BE2C (cell line): ENCODE measurements at regions not wholly inside any gene's neighbourhood (a gene's known extent, or its start where the extent isn't known, plus 50 kb on each side); places are given as distances from the start of the nearest gene placed in this dataset.

ENCODE experiments used
- DNase-seq: peaks from one replicate; pipeline ENCODE4 v3.0.0-alpha.2; 2020
- H3K27me3 ChIP-seq: fragments of 250-450 bp; sonication (Bioruptor Pico); 2 replicates; pipeline ENCODE4 v1.5.1; 2020; ENCODE audit warnings: mild to moderate bottlenecking
- H3K36me3 ChIP-seq: fragments of 250-450 bp; sonication (Bioruptor Pico); 2 replicates; pipeline ENCODE4 v1.5.1; 2020; ENCODE audit warnings: mild to moderate bottlenecking
- H3K4me1 ChIP-seq: fragments of 250-450 bp; sonication (Bioruptor Pico); 2 replicates; pipeline ENCODE4 v1.5.1; 2020
- H3K4me3 ChIP-seq: 2 replicates; pipeline ENCODE4 v1.5.1; 2011; ENCODE audit warnings: low read depth, low read length
- H3K9me3 ChIP-seq: fragments of 250-450 bp; sonication (Bioruptor Pico); 2 replicates; pipeline ENCODE4 v1.5.1; 2020
- TF ChIP-seq, protein P1 (sequence below): IDR thresholded peaks from 2 replicates; pipeline ENCODE4 v1.5.1; 2012; ENCODE audit warnings: mild to moderate bottlenecking, low read depth, low read length

DNA sequence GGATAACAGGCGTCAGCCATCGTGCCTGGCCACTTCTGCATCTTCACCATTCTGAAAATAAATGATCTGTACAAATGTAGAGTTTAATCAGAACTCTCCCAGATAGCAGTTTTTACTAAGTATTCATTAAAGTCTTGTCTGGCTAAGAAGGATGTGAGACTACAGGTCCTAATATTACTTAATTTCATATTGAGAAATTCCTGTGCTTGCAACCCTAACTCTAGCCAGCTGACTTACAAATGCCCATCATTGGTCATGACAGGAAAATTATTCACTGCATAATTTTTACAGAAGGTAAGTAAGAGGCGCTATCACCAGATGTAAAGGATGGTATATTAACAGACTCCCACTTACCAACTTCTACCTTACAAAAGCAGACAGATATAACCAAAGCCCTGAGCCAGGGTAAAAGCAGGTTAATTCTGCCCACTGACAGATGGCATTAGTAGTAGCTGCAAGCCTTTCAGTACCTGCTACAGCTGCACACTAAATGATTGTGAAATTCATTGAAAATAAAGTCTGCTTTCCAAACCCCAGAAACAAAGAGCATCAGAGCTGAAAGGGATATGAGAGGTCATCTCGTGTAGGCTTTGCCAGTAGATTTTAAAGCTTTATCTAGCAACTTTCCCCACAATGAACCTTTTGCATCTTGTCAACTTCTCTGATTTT lies 55.9 kb upstream of the FOXN2 start:
- TF ChIP-seq, protein P1, sequence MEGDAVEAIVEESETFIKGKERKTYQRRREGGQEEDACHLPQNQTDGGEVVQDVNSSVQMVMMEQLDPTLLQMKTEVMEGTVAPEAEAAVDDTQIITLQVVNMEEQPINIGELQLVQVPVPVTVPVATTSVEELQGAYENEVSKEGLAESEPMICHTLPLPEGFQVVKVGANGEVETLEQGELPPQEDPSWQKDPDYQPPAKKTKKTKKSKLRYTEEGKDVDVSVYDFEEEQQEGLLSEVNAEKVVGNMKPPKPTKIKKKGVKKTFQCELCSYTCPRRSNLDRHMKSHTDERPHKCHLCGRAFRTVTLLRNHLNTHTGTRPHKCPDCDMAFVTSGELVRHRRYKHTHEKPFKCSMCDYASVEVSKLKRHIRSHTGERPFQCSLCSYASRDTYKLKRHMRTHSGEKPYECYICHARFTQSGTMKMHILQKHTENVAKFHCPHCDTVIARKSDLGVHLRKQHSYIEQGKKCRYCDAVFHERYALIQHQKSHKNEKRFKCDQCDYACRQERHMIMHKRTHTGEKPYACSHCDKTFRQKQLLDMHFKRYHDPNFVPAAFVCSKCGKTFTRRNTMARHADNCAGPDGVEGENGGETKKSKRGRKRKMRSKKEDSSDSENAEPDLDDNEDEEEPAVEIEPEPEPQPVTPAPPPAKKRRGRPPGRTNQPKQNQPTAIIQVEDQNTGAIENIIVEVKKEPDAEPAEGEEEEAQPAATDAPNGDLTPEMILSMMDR: no peak
- H3K4me1 ChIP-seq: no peaks in the 10 kb centered on the region
- H3K9me3 ChIP-seq: no peaks in the 10 kb centered on the region
- no peak overlapping the region for H3K4me3 ChIP-seq
- DNase-seq: no peak
- H3K36me3 ChIP-seq: no peaks in the 10 kb centered on the region
- H3K27me3 ChIP-seq: no peaks in the 10 kb centered on the region

DNA sequence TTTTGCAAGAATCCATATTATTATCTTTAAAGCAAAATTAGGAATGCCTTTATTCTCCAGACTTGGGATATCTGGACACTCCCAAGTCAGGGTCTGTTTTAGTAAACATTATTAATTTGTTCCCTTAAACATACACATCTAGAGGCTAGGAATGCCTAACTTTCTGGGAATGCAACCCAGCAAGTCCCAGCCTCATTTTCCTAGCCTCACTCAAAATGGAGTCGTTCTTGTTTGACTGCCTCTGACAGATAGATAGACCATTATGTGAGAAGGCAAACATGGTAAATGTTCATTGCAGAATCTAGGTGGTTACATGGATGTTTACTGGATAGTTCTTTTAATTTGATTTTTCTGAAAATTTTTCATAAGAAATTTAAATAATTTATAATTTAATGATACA lies 54.7 kb upstream of the FOXN2 start:
- DNase-seq: no peak
- no peaks in the 10 kb centered on the region for H3K36me3 ChIP-seq
- H3K4me3 ChIP-seq: no peak overlapping the region
- no peaks in the 10 kb centered on the region for H3K4me1 ChIP-seq
- H3K9me3 ChIP-seq: no peaks in the 10 kb centered on the region
- no peaks in the 10 kb centered on the region for H3K27me3 ChIP-seq
- TF ChIP-seq, protein P1: no peak

DNA sequence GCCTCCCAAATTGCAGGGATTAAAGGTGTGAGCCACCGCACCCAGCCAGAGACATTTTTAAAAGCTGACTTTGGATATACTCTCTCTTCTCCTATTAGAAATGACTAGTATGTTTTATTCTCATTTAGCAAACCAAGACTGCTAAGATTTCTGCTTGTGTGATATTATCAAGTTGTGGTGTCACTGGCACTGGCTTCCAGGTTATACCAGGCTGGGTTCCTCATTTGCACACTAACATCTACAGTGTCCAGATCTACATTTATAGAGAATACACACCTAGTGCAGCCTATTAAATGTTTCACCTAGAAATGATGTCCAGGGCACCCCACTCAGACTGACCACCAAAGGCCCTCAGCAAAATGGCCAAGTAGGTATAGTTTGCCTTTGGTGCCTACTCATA lies 49.9 kb upstream of the FOXN2 start:
- Histone ChIP-seq H3K36me3 (no peaks in the 10 kb centered on the region), H3K27me3 (no peaks in the 10 kb centered on the region), H3K4me3 (no peak overlapping the region), H3K4me1 (no peaks in the 10 kb centered on the region), H3K9me3 (no peaks in the 10 kb centered on the region)
- no peak for DNase-seq
- TF ChIP-seq, protein P1: no peak
